ENCODE measurements at regions not wholly inside any gene's neighbourhood (a gene's known extent, or its start where the extent isn't known, plus 50 kb on each side); places are given as distances from the start of the nearest gene placed in this dataset.
A peak's percentile ranks its signal among the peaks of the same experiment; 100 is the strongest.

DNA sequence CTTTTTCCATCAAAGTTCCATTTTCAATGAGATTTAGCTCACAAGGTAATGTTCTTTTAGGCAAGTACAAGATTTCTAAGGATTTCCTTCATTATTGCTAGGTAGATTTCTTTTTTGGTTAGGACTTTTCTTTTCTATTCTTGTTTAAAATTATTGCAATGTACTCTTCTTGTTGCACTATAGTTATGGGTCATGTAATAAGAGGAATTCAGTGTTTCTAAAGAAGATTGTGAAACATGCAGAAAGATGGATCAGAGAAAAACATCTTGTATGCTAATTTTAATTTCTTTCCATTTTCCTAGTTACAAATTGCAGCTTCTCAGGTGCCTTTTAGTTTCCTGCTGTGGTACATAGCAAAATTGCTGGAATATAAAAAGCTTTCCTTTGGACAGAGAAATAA, 56.1 kb downstream of the BTG1 start:
- TF ChIP-seq, protein P1, sequence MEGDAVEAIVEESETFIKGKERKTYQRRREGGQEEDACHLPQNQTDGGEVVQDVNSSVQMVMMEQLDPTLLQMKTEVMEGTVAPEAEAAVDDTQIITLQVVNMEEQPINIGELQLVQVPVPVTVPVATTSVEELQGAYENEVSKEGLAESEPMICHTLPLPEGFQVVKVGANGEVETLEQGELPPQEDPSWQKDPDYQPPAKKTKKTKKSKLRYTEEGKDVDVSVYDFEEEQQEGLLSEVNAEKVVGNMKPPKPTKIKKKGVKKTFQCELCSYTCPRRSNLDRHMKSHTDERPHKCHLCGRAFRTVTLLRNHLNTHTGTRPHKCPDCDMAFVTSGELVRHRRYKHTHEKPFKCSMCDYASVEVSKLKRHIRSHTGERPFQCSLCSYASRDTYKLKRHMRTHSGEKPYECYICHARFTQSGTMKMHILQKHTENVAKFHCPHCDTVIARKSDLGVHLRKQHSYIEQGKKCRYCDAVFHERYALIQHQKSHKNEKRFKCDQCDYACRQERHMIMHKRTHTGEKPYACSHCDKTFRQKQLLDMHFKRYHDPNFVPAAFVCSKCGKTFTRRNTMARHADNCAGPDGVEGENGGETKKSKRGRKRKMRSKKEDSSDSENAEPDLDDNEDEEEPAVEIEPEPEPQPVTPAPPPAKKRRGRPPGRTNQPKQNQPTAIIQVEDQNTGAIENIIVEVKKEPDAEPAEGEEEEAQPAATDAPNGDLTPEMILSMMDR (IDR thresholded peaks at IDR 0.05) = no peak
- Histone ChIP-seq H3K27ac (no peak overlapping the region), H3K4me3 (no peak overlapping the region), H3K9ac (ENCODE audit: low read depth in 2 of 2, low read length in 2 of 2) (no peak overlapping the region), H3K36me3 (no peaks in the 10 kb centered on the region), H3K4me1 (no peaks in the 10 kb centered on the region), H3K27me3 (no peaks in the 10 kb centered on the region), H3K9me3 (no peaks in the 10 kb centered on the region)
- intact Hi-C loops (cut with DNase I) = no loop called here
- DNase-seq = no peak

DNA sequence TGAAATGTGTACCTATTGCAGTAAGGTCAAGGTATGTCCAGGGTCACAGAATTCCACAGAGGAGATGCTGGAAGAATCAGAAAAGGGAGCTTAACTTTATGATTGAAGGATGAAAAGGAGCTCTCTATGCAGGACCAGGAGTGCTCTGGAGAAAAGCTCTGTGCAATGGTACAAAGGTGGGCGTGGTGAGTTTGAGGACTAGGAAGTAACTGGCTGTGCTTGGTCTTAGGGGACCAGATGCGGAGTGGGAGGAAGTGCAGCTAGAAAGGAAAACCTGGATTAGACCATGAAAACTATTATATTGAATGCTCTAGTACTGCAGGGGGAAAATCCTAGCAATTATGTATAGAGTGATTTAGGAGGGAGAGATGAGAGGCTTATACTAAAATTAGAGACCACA, 56.8 kb downstream of the BTG1 start:
- H3K4me3 ChIP-seq = no peak overlapping the region
- TF ChIP-seq, protein P1 (IDR thresholded peaks at IDR 0.05) = no peak
- no peak overlapping the region for H3K27ac ChIP-seq
- H3K4me1 ChIP-seq = no peaks in the 10 kb centered on the region
- intact Hi-C loops (cut with DNase I) = no loop called here
- H3K36me3 ChIP-seq = no peaks in the 10 kb centered on the region
- DNase-seq = no peak
- H3K9ac ChIP-seq (ENCODE audit: low read depth in 2 of 2, low read length in 2 of 2) = no peak overlapping the region
- H3K27me3 ChIP-seq = no peaks in the 10 kb centered on the region
- H3K9me3 ChIP-seq = no peaks in the 10 kb centered on the region

DNA sequence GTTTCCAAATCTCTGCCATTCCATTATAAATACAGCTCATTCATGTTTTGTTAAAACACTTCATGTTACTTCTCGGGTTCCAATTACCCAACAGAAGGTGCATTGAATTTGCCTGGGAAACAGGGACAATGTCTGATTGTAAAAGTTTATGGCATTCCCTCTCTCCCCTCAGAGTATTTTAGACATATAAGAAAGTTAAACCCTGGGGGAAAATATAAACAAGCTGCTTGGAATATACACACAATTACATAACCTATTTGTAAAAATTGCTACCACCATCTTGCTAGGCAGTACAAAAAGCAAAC, 60.0 kb downstream of the BTG1 start:
- no peak overlapping the region for H3K9ac ChIP-seq (ENCODE audit: low read depth in 2 of 2, low read length in 2 of 2)
- H3K36me3 ChIP-seq = no peaks in the 10 kb centered on the region
- H3K4me3 ChIP-seq = no peak overlapping the region
- intact Hi-C loops (cut with DNase I) = no loop called here
- H3K4me1 ChIP-seq = no peaks in the 10 kb centered on the region
- H3K27ac ChIP-seq = no peak overlapping the region
- no peaks in the 10 kb centered on the region for H3K27me3 ChIP-seq
- TF ChIP-seq, protein P1 (IDR thresholded peaks at IDR 0.05) = no peak
- no peaks in the 10 kb centered on the region for H3K9me3 ChIP-seq
- DNase-seq = no peak

DNA sequence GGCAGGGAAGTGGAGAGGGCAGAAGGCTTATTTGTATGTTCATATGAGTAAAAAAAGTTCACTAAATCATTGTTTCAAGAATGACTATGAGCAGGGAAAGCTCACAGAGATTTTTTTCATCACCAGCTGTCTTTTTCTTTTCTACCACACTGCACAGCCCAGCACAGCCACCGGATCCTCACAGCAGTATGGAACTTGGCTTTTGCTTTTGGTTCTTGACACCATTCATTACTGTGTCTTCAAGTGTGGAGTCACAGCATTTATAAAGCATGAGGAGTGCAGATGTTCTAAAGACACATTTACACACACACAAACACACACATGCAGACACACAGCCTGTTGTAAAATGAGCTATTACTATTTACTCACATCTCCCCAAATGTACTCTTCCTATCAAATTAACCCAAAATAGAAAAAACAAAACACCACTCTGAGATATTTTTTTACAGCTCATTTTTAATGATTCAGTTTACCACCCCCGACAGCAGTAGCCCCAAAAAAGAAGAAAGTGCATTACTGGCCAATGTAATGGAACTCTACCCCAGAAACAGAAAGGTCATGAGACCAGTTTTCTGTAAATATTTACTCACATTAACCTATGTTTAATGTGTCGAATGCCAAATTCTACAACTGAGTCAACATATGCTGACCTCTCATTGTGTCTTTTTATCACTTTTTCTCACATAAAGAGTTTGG, 60.5 kb downstream of the BTG1 start:
- DNase-seq = no peak
- H3K4me3 ChIP-seq = no peak overlapping the region
- intact Hi-C loops (cut with DNase I) = no loop called here
- TF ChIP-seq, protein P1 (IDR thresholded peaks at IDR 0.05) = no peak
- H3K27me3 ChIP-seq = no peaks in the 10 kb centered on the region
- no peaks in the 10 kb centered on the region for H3K4me1 ChIP-seq
- no peaks in the 10 kb centered on the region for H3K36me3 ChIP-seq
- no peak overlapping the region for H3K27ac ChIP-seq
- H3K9me3 ChIP-seq = no peaks in the 10 kb centered on the region
- H3K9ac ChIP-seq (ENCODE audit: low read depth in 2 of 2, low read length in 2 of 2) = no peak overlapping the region

DNA sequence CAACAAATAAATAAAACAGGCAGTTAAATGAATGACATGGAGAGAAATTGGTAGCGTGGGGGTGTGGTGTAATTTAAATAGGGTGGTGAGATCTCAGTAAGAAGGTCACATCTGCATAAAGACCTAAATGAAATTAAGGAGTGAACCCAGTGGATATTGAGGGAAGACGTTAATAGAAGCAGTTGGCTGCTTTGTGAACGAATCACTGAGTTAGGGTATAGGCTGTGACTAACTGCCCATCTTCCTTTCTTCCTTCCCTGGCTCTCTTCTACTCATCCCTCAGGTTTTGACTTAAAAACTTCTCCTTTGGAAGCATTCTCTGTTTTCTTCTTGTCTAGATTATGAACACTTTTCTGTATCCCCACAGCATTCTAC, 64.7 kb downstream of the BTG1 start:
- Histone ChIP-seq H3K27ac (peak overlapping the region; percentile 38), H3K36me3 (no peaks in the 10 kb centered on the region), H3K27me3 (no peaks in the 10 kb centered on the region), H3K4me3 (no peak overlapping the region), H3K4me1 (no peaks in the 10 kb centered on the region), H3K9me3 (no peaks in the 10 kb centered on the region), H3K9ac (ENCODE audit: low read depth in 2 of 2, low read length in 2 of 2) (no peak overlapping the region)
- intact Hi-C loops (cut with DNase I) = no loop called here
- DNase-seq = no peak
- TF ChIP-seq, protein P1 (IDR thresholded peaks at IDR 0.05) = no peak

DNA sequence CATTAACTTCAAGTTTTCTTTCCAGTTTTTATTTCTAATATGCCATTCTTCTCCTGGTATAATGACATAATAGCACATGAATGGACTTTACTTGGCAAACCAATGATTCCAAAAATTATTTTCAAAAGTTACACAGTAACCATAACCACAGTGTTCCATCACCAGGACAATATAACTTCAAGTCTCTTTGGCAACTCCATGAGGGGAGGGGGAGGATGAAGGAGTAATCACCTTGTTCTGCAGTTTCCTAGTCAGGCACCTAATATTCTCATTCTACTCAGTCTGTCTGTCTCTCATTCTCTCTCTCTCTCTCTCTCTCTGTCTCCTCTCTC, 66.6 kb downstream of the BTG1 start:
- Histone ChIP-seq H3K27ac (no peak overlapping the region), H3K9me3 (no peaks in the 10 kb centered on the region), H3K4me1 (no peaks in the 10 kb centered on the region), H3K27me3 (no peaks in the 10 kb centered on the region), H3K36me3 (no peaks in the 10 kb centered on the region), H3K9ac (ENCODE audit: low read depth in 2 of 2, low read length in 2 of 2) (no peak overlapping the region), H3K4me3 (no peak overlapping the region)
- no peak for DNase-seq
- intact Hi-C loops (cut with DNase I) = no loop called here
- TF ChIP-seq, protein P1 (IDR thresholded peaks at IDR 0.05) = no peak

All from colonic mucosa (tissue), 4 donors.